ENCODE measurements at regions not wholly inside any gene's neighbourhood (a gene's known extent, or its start where the extent isn't known, plus 50 kb on each side); places are given as distances from the start of the nearest gene placed in this dataset.

- TF ChIP-seq HDAC6 (IDR thresholded peaks at IDR 0.05; ENCODE audit: low read depth, low read length) (no peak), EP300 (IDR thresholded peaks at IDR 0.05; ENCODE audit: low read depth in 2 of 2, low read length in 2 of 2) (no peak), EP300 (CRISPR knock-in tag; IDR thresholded peaks at IDR 0.05; ENCODE audit: borderline replicate concordance) (no peak), CTCF (CRISPR knock-in tag; IDR thresholded peaks at IDR 0.05) (no peak), AKAP8 (CRISPR knock-in tag; IDR thresholded peaks at IDR 0.05) (no peak), HNF4A (CRISPR knock-in tag; IDR thresholded peaks at IDR 0.05) (no peak), GLI4 (CRISPR knock-in tag; IDR thresholded peaks at IDR 0.05; ENCODE audit: borderline replicate concordance) (no peak), DPF2 (CRISPR knock-in tag; IDR thresholded peaks at IDR 0.05; ENCODE audit: borderline replicate concordance, low read depth) (no peak)
- TF ChIP-seq, protein P1, sequence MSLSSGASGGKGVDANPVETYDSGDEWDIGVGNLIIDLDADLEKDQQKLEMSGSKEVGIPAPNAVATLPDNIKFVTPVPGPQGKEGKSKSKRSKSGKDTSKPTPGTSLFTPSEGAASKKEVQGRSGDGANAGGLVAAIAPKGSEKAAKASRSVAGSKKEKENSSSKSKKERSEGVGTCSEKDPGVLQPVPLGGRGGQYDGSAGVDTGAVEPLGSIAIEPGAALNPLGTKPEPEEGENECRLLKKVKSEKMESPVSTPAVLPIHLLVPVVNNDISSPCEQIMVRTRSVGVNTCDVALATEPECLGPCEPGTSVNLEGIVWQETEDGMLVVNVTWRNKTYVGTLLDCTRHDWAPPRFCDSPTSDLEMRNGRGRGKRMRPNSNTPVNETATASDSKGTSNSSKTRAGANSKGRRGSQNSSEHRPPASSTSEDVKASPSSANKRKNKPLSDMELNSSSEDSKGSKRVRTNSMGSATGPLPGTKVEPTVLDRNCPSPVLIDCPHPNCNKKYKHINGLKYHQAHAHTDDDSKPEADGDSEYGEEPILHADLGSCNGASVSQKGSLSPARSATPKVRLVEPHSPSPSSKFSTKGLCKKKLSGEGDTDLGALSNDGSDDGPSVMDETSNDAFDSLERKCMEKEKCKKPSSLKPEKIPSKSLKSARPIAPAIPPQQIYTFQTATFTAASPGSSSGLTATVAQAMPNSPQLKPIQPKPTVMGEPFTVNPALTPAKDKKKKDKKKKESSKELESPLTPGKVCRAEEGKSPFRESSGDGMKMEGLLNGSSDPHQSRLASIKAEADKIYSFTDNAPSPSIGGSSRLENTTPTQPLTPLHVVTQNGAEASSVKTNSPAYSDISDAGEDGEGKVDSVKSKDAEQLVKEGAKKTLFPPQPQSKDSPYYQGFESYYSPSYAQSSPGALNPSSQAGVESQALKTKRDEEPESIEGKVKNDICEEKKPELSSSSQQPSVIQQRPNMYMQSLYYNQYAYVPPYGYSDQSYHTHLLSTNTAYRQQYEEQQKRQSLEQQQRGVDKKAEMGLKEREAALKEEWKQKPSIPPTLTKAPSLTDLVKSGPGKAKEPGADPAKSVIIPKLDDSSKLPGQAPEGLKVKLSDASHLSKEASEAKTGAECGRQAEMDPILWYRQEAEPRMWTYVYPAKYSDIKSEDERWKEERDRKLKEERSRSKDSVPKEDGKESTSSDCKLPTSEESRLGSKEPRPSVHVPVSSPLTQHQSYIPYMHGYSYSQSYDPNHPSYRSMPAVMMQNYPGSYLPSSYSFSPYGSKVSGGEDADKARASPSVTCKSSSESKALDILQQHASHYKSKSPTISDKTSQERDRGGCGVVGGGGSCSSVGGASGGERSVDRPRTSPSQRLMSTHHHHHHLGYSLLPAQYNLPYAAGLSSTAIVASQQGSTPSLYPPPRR (CRISPR knock-in tag; IDR thresholded peaks at IDR 0.05; ENCODE audit: borderline replicate concordance): no peak
- TF ChIP-seq, protein P2, sequence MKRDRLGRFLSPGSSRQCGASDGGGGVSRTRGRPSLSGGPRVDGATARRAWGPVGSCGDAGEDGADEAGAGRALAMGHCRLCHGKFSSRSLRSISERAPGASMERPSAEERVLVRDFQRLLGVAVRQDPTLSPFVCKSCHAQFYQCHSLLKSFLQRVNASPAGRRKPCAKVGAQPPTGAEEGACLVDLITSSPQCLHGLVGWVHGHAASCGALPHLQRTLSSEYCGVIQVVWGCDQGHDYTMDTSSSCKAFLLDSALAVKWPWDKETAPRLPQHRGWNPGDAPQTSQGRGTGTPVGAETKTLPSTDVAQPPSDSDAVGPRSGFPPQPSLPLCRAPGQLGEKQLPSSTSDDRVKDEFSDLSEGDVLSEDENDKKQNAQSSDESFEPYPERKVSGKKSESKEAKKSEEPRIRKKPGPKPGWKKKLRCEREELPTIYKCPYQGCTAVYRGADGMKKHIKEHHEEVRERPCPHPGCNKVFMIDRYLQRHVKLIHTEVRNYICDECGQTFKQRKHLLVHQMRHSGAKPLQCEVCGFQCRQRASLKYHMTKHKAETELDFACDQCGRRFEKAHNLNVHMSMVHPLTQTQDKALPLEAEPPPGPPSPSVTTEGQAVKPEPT (CRISPR knock-in tag; IDR thresholded peaks at IDR 0.05; ENCODE audit: low read depth): no peak
These were observed 762.4 kb upstream of the SLC35B3 start for GRCh38 chr6:9197726-9198125.

All from HepG2 (cell line).